Stimulated activated CD8-positive, alpha-beta memory T cell treated with anti-CD3 and anti-CD28 coated beads, Interleukin-15, amount 100 ng/mL, for 1 hour (primary cell): ENCODE measurements at regions not wholly inside any gene's neighbourhood (a gene's known extent, or its start where the extent isn't known, plus 50 kb on each side); places are given as distances from the start of the nearest gene placed in this dataset.
"Not testable (repeated sequence)": the region's sequence is repeated elsewhere in the genome, so short reads cannot be mapped to it uniquely, and the experiment has no call there.

ENCODE experiments used
- DNase-seq: peaks from one replicate; pipeline ENCODE4 v3.0.0-alpha.2; 2020; ENCODE audit warnings: low read depth

- DNase-seq = no peak
Observed at GRCh38 chr7:132030086-132030568, 473.7 kb upstream of the PODXL start.

GRCh38 chr7:132029369-132030085, 473.1 kb upstream of the PODXL start:
- no peak for DNase-seq

DNA sequence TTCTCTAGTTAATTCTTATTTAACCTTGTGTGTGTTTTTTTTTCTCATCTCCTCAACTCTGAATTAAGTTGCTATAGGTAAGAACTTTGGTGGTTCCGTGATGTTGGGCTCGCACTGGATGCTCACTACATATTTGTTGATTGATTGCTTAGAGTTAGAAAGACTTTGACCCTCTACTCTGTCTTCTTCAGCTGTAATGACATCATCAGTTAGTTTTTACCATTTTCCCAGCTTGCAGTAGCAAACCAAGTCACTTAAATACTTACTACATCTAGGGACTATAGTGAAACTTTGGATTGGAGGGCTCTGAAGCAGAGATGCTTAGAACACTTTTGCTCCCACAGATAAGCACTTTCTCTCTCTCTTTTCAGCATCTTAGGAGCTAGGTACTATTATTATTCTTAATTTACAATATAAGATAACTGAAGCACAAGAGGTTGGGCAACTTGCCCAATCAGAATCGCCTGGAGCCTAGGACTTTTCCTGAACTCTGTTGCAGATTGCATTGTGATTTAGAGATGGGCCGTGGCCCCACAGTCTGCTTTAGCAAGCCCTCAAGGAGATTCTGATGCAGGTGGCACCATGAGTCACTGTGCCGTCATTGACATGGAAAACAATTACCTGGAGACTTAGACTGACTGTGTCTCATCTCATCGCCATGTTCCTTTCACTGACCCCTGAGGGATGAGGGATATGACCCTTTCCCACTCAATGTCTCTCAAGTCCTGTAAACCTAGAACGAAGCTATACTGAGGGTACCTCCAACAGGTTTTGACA, 471.9 kb upstream of the PODXL start:
- no peak for DNase-seq

- DNase-seq = no peak
Observed at GRCh38 chr7:132024290-132024689, 467.9 kb upstream of the PODXL start.

DNA sequence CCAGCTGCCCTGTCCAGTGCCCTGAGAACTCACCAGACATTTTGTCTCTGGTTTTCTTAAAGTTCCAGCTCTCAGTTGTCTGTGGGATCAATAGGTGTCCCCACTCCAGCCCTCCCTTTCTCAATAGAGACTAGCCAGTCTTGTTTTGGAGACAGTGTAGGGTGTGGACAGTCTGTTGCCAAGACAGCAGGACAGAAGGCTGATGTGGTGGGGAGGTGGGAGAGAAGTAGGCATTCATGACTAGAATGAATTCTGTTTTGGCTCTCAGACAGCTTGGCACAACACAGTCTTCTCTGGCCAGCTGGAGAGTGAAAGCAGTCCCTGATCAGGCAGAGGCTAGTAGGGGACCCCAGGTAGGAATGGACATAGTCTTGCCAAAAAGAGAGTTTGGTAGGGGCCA, 467.0 kb upstream of the PODXL start:
- DNase-seq = no peak

- no peak for DNase-seq
Observed at GRCh38 chr7:132022188-132022587, 465.8 kb upstream of the PODXL start.

DNA sequence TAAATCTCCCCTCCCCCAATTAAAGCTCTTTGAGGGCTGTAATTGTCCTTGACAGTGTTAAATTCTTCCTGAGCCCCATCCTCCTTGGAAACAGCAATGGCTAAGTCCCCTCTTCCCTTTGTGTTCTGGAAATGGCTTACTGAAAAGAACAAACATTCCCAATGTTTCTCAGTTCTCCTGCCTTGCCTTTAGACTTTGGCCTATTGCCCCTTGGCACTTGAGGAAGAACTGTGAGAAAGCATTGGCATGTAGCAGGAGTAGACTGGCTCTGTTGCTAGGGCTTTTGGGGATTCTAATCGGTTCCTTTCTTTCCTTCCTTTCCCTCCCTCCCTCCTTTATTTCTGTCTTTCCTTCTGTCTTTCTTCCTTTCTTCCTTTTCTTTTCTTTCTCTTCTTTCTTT, 463.3 kb upstream of the PODXL start:
- no peak for DNase-seq

GRCh38 chr7:132009778-132010177, 453.4 kb upstream of the PODXL start:
- DNase-seq = no peak

DNA sequence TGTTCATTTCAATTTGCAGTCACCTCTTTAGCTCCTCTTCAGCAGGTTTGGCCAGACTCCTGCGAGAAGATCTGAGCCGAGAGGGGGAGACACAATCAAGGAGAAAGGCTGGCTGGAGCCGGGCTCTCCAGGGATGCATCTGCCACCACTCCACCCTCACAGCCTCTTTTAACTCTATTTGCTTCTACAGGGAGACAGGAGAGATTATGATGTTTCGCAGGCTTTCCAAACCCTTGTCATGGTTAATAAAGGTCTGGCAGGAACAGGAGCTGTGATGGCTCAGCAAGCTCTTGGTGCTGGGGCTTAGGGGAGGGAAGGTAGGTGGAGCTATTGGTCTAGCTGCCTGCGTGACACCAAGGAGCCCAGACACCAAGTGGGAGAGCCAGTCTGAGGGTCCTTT, 448.1 kb upstream of the PODXL start:
- no peak for DNase-seq

DNA sequence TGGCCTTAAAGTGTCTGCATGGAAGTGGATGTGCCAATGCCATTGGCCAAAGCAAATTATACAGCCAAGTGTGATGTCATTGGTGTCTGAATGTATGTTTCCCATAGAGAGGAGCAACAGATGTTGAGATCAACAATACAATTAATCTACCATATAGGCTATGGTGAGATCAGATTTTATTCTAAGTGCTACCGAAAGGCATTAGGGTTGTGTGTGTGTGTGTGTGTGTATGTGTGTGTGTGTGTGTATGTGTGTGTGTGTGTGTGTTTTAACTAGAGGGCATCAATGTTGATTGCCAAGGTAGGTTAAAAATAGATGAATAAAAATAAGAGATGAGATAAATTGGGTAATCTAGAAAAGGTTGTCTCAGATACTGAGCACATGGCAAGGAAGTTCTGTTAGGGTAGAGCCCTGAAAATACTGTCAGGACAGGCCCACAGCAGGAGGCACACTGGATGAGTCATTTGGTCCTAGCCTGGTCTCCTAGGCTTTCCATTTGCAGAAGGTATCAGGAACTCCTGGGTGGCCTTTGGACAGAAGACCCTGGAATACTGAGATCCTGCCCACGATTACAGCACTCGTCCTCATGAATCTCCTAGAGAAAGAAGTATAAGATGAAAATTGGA, 446.0 kb upstream of the PODXL start:
- no peak for DNase-seq

- no peak for DNase-seq
Observed at GRCh38 chr7:132001146-132001545, 444.7 kb upstream of the PODXL start.

DNA sequence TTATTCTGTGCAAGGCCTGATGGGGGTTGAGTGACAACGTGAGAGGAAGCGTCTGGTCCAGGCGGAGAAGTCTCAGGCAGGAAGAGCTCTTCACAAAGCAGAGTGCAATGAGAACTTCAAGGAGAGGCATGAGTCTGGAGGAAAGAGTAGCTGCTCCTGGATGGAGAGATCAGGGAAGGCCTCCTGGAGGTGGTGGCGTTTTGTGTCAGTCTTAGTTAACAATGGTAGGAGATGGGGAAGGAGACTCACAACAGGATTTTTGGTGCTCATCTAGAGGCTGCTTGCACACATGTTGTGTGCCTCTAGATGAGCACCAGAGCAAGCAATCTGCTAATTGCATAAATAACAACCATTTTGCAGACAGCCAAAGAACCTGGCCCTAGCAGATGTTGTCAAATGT, 442.8 kb upstream of the PODXL start:
- DNase-seq = no peak

DNA sequence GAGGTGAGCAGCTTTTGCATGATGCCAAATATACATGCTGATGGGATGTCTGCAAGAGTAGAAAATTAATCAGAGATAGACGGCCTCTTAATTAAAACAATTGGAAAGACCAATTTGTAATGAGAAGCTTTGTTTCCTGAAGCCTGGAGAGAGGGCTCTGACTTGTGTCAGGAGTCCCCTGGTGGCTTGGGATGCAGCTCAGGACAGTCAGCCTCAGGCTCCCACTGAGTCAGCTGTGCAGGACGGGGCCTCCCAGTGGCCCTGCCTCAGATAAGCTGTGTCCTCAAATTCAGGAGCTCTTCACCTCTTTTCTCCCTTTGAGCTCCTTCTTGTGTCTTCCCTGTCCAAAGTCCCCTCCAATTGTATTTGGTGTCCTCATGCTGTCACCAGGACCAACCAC, 438.9 kb upstream of the PODXL start:
- DNase-seq = no peak

DNA sequence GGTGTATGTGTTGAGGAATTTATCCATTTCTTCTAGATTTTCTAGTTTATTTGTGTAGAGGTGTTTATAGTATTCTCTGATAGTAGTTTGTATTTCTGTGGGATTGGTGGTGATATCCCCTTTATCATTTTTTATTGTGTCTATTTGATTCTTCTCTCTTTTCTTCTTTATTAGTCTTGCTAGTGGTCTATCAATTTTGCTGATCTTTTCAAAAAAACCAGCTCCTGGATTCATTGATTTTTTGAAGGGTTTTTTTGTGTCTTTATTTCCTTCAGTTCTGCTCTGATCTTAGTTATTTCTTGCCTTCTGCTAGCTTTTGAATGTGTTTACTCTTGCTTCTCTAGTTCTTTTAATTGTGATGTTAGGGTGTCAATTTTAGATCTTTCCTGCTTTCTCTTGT, 424.6 kb upstream of the PODXL start:
- not testable (repeated sequence) for DNase-seq

GRCh38 chr7:131978118-131978517, 421.7 kb upstream of the PODXL start:
- DNase-seq = not testable (repeated sequence)

- no peak for DNase-seq
Observed at GRCh38 chr7:131976411-131976810, 420.0 kb upstream of the PODXL start.

- DNase-seq = no peak
Observed at GRCh38 chr7:131974671-131975070, 418.2 kb upstream of the PODXL start.

- DNase-seq = no peak
Observed at GRCh38 chr7:131972251-131972650, 415.8 kb upstream of the PODXL start.

DNA sequence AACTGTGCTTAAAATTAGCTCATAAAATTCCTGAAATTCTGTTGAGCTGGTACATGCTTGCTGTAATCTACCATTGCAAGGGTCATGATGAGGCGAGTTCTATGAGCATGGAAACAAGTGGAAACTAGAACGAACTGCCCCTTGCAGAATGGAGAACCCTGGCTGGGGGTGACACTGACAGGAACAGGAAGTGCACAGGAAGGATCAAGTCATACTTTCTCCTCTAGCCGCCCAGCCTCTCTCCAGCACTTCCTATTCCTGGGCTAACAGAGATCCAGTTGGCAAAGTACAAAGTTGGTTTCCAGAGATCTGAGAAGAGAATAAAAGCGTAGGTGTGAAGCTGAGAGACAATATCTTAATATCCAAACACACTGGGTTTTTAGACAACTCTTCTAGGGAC, 414.2 kb upstream of the PODXL start:
- no peak for DNase-seq

- DNase-seq = no peak
Observed at GRCh38 chr7:131969560-131969959, 413.1 kb upstream of the PODXL start.

GRCh38 chr7:131967216-131967730, 410.8 kb upstream of the PODXL start:
- DNase-seq = no peak

GRCh38 chr7:131964203-131964602, 407.8 kb upstream of the PODXL start:
- no peak for DNase-seq
